Mesenchymal stem cell (in vitro differentiated cells and primary cell): ENCODE measurements at regions not wholly inside any gene's neighbourhood (a gene's known extent, or its start where the extent isn't known, plus 50 kb on each side); places are given as distances from the start of the nearest gene placed in this dataset.

Source experiments
- DNase-seq: peaks from one replicate; pipeline ENCODE4 v3.0.0-alpha.2; 2013
- H2AFZ ChIP-seq: one replicate; pipeline ENCODE4 v1.6.1; 2013; ENCODE audit warnings: low read depth, mild to moderate bottlenecking, control low read depth, inconsistent platforms, low read length, moderate library complexity
- H2AK5ac ChIP-seq: 2 replicates; pipeline ENCODE4 v1.6.1; 2013; ENCODE audit warnings: low read length, moderate library complexity, mild to moderate bottlenecking, inconsistent platforms; ENCODE audit not compliant: severe bottlenecking
- H2BK120ac ChIP-seq: one replicate; pipeline ENCODE4 v1.6.1; 2013; ENCODE audit warnings: low read depth, mild to moderate bottlenecking, inconsistent platforms, low read length, moderate library complexity
- H2BK12ac ChIP-seq, 2 experiments: one replicate each; pipeline ENCODE4 v1.6.1; 2013; ENCODE audit warnings: inconsistent platforms in 2 of 2, low read length in 2 of 2, mild to moderate bottlenecking in 2 of 2, moderate library complexity in 2 of 2, control low read depth in 1 of 2
- H2BK15ac ChIP-seq: one replicate; pipeline ENCODE4 v1.6.1; 2013; ENCODE audit warnings: mild to moderate bottlenecking, low read depth, inconsistent platforms; ENCODE audit not compliant: poor library complexity, severe bottlenecking
- H2BK5ac ChIP-seq: 2 replicates; pipeline ENCODE4 v1.6.1; 2013; ENCODE audit warnings: low read depth, mild to moderate bottlenecking, low read length, control low read depth, inconsistent platforms; ENCODE audit not compliant: poor library complexity, severe bottlenecking
- H3K14ac ChIP-seq, 2 experiments: one replicate each; pipeline ENCODE4 v1.6.1; 2013; ENCODE audit warnings: inconsistent platforms in 2 of 2, low read length in 2 of 2, control low read depth in 1 of 2, mild to moderate bottlenecking in 1 of 2, moderate library complexity in 1 of 2
- H3K18ac ChIP-seq, 2 experiments: one replicate each; pipeline ENCODE4 v1.6.1; 2013; ENCODE audit warnings: inconsistent platforms in 2 of 2, low read length in 2 of 2, control low read depth in 1 of 2, low read depth in 1 of 2, mild to moderate bottlenecking in 1 of 2
- H3K23ac ChIP-seq, 2 experiments: one replicate each; pipeline ENCODE4 v1.6.1; 2013; ENCODE audit warnings: inconsistent platforms in 2 of 2, low read length in 2 of 2, mild to moderate bottlenecking in 2 of 2, moderate library complexity in 2 of 2, control low read depth in 1 of 2
- H3K27ac ChIP-seq: 2 replicates; pipeline ENCODE4 v1.5.1; 2013; ENCODE audit warnings: mild to moderate bottlenecking, moderate library complexity, low read length, control low read depth, inconsistent platforms; ENCODE audit not compliant: poor library complexity, severe bottlenecking
- H3K27me3 ChIP-seq, 2 experiments: 2 replicates each; pipeline versions ENCODE4 v1.6.1 to v1.7.0; 2013; ENCODE audit warnings: low read length in 2 of 2, mild to moderate bottlenecking in 2 of 2, moderate library complexity in 2 of 2, control low read depth in 1 of 2, inconsistent platforms in 1 of 2; ENCODE audit not compliant: control insufficient read depth in 1 of 2, insufficient read depth in 1 of 2
- H3K36me3 ChIP-seq, 2 experiments: 2 replicates each; pipeline versions ENCODE4 v1.6.1 to v1.7.0; 2013; ENCODE audit warnings: low read length in 2 of 2, control low read depth in 1 of 2, inconsistent platforms in 1 of 2, low read depth in 1 of 2, mild to moderate bottlenecking in 1 of 2; ENCODE audit not compliant: insufficient read depth in 2 of 2, control insufficient read depth in 1 of 2
- H3K4ac ChIP-seq, 2 experiments: one replicate each; pipeline ENCODE4 v1.6.1; 2013; ENCODE audit warnings: inconsistent platforms in 2 of 2, low read length in 2 of 2, mild to moderate bottlenecking in 2 of 2, moderate library complexity in 2 of 2, control low read depth in 1 of 2, low read depth in 1 of 2
- H3K4me1 ChIP-seq: 2 replicates; pipeline ENCODE4 v1.6.1; 2013; ENCODE audit warnings: low read depth, low read length, control low read depth; ENCODE audit not compliant: control insufficient read depth, insufficient read depth
- H3K4me2 ChIP-seq: 2 replicates; pipeline ENCODE4 v1.6.1; 2013; ENCODE audit warnings: low read length, mild to moderate bottlenecking, inconsistent platforms; ENCODE audit not compliant: poor library complexity, severe bottlenecking
- H3K4me3 ChIP-seq, 2 experiments: 2 replicates each; pipeline versions ENCODE4 v1.5.1 to v1.7.0; 2013; ENCODE audit warnings: low read length in 2 of 2, mild to moderate bottlenecking in 2 of 2, control low read depth in 1 of 2, low read depth in 1 of 2; ENCODE audit not compliant: insufficient read depth in 1 of 2
- H3K79me1 ChIP-seq: replicated peaks from 2 replicates; pipeline ENCODE4 v1.6.1; 2013; ENCODE audit warnings: mild to moderate bottlenecking, control low read depth, low read length, inconsistent platforms; ENCODE audit not compliant: poor library complexity, severe bottlenecking
- H3K9ac ChIP-seq: 2 replicates; pipeline ENCODE4 v1.7.0; 2013; ENCODE audit warnings: mild to moderate bottlenecking, low read length, moderate library complexity
- H3K9me3 ChIP-seq: 2 replicates; pipeline ENCODE4 v1.7.0; 2013; ENCODE audit warnings: mild to moderate bottlenecking, low read length; ENCODE audit not compliant: control insufficient read depth
- H4K8ac ChIP-seq: one replicate; pipeline ENCODE4 v1.6.1; 2013; ENCODE audit warnings: inconsistent platforms, mild to moderate bottlenecking, low read length, moderate library complexity
- H4K91ac ChIP-seq: one replicate; pipeline ENCODE4 v1.6.1; 2013; ENCODE audit warnings: mild to moderate bottlenecking, low read length, inconsistent platforms
- WGBS: methylation state at CpG from one replicate; pipeline ENCODE4 v1.1.7; 2013; ENCODE audit warnings: mixed read lengths; 5-methylcytosine and 5-hydroxymethylcytosine counted together

- no peak overlapping the region for H2AFZ ChIP-seq
- no peak overlapping the region for H3K27ac ChIP-seq
- H3K4me3 ChIP-seq, result no peak overlapping the region
Observed at GRCh38 chr6:143608906-143609305, 68.9 kb upstream of the PHACTR2 start.

GRCh38 chr6:143607974-143608373 lies 69.8 kb upstream of the PHACTR2 start:
- H3K4me1 ChIP-seq, result no peaks in the 10 kb centered on the region
- H3K36me3 ChIP-seq, result no peaks in the 10 kb centered on the region
- no peak overlapping the region for H3K4me2 ChIP-seq
- H3K27ac ChIP-seq, result no peak overlapping the region
- H3K9ac ChIP-seq, result no peak overlapping the region
- H2AFZ ChIP-seq, result no peak overlapping the region
- no peak overlapping the region for H4K91ac ChIP-seq
- 81% methylated on average over 7 of the region's 7 CpGs for WGBS
- H2BK12ac ChIP-seq, result no peak overlapping the region
- no peak overlapping the region for H3K14ac ChIP-seq
- no peak overlapping the region for H2AK5ac ChIP-seq
- no peak for DNase-seq
- no peaks in the 10 kb centered on the region for H3K27me3 ChIP-seq
- H3K23ac ChIP-seq, result no peak overlapping the region
- no peak overlapping the region for H2BK5ac ChIP-seq
- no peak overlapping the region for H3K4me3 ChIP-seq
- no peaks in the 10 kb centered on the region for H3K9me3 ChIP-seq
- peaks cover 1% of the 10 kb centered on the region for H3K79me1 ChIP-seq
- H3K18ac ChIP-seq, result peak overlapping the region in 1 of 2 experiments; percentile 24
- no peak overlapping the region for H2BK120ac ChIP-seq
- H4K8ac ChIP-seq, result no peak overlapping the region
- no peak overlapping the region for H3K4ac ChIP-seq
- no peak overlapping the region for H2BK15ac ChIP-seq

More at GRCh38 chr6:143608906-143609305, 68.9 kb upstream of the PHACTR2 start:
- H3K4me2 ChIP-seq, result no peak overlapping the region
- no peak overlapping the region for H2BK120ac ChIP-seq
- DNase-seq, result no peak
- H4K91ac ChIP-seq, result no peak overlapping the region
- H2BK12ac ChIP-seq, result no peak overlapping the region
- H3K36me3 ChIP-seq, result no peaks in the 10 kb centered on the region
- no peaks in the 10 kb centered on the region for H3K27me3 ChIP-seq
- H3K79me1 ChIP-seq, result peaks cover 1% of the 10 kb centered on the region
- no peaks in the 10 kb centered on the region for H3K9me3 ChIP-seq
- H3K9ac ChIP-seq, result no peak overlapping the region
- no peaks in the 10 kb centered on the region for H3K4me1 ChIP-seq
- no peak overlapping the region for H4K8ac ChIP-seq
- 97% methylated on average over 3 of the region's 5 CpGs for WGBS
- no peak overlapping the region for H3K14ac ChIP-seq
- no peak overlapping the region for H3K18ac ChIP-seq
- H2BK15ac ChIP-seq, result no peak overlapping the region
- H3K23ac ChIP-seq, result no peak overlapping the region
- no peak overlapping the region for H2BK5ac ChIP-seq
- no peak overlapping the region for H2AK5ac ChIP-seq
- no peak overlapping the region for H3K4ac ChIP-seq

- Histone ChIP-seq H4K8ac (peak overlapping the region; percentile 8), H3K18ac (no peak overlapping the region), H2BK12ac (no peak overlapping the region), H2AFZ (no peak overlapping the region), H3K4me3 (no peak overlapping the region), H3K9me3 (no peaks in the 10 kb centered on the region), H4K91ac (no peak overlapping the region), H2AK5ac (no peak overlapping the region), H3K27me3 (no peaks in the 10 kb centered on the region), H3K36me3 (no peaks in the 10 kb centered on the region), H3K27ac (no peak overlapping the region), H2BK5ac (no peak overlapping the region), H3K9ac (peak overlapping the region; percentile 14), H3K4me1 (no peaks in the 10 kb centered on the region), H3K4ac (no peak overlapping the region), H3K4me2 (no peak overlapping the region), H3K79me1 (peaks cover 1% of the 10 kb centered on the region), H2BK15ac (no peak overlapping the region), H3K23ac (no peak overlapping the region), H2BK120ac (no peak overlapping the region), H3K14ac (no peak overlapping the region)
- WGBS, result 87% methylated on average over 4 of the region's 7 CpGs
- no peak for DNase-seq
Observed at GRCh38 chr6:143607168-143607567, 70.6 kb upstream of the PHACTR2 start.

GRCh38 chr6:143605906-143606521 lies 71.8 kb upstream of the PHACTR2 start:
- no peak overlapping the region for H2AFZ ChIP-seq
- H3K27ac ChIP-seq, result no peak overlapping the region
- H3K27me3 ChIP-seq, result no peaks in the 10 kb centered on the region
- no peaks in the 10 kb centered on the region for H3K36me3 ChIP-seq
- no peaks in the 10 kb centered on the region for H3K4me1 ChIP-seq
- H2BK12ac ChIP-seq, result no peak overlapping the region
- H2BK120ac ChIP-seq, result no peak overlapping the region
- WGBS, result 100% methylated on average over 1 of the region's 6 CpGs
- H2AK5ac ChIP-seq, result no peak overlapping the region
- H4K91ac ChIP-seq, result no peak overlapping the region
- peaks cover 1% of the 10 kb centered on the region for H3K79me1 ChIP-seq
- H3K9me3 ChIP-seq, result no peaks in the 10 kb centered on the region
- no peak overlapping the region for H3K18ac ChIP-seq
- H3K9ac ChIP-seq, result peak overlapping the region; percentile 13
- H3K14ac ChIP-seq, result no peak overlapping the region
- no peak overlapping the region for H2BK5ac ChIP-seq
- DNase-seq, result no peak
- no peak overlapping the region for H3K23ac ChIP-seq
- no peak overlapping the region for H2BK15ac ChIP-seq
- H3K4me2 ChIP-seq, result no peak overlapping the region
- no peak overlapping the region for H3K4ac ChIP-seq
- no peak overlapping the region for H4K8ac ChIP-seq
- H3K4me3 ChIP-seq, result no peak overlapping the region
